NT2/D1 (cell line): ENCODE measurements at regions not wholly inside any gene's neighbourhood (a gene's known extent, or its start where the extent isn't known, plus 50 kb on each side); places are given as distances from the start of the nearest gene placed in this dataset.

ENCODE experiments used
- SUZ12 ChIP-seq: IDR thresholded peaks from 2 replicates; pipeline ENCODE4 v1.6.1; 2011; ENCODE audit not compliant: insufficient read length, insufficient read depth; ENCODE audit errors: extremely low read depth
- YY1 ChIP-seq: IDR thresholded peaks from 2 replicates; pipeline ENCODE4 v1.6.1; 2011; ENCODE audit not compliant: insufficient read length, insufficient read depth

DNA sequence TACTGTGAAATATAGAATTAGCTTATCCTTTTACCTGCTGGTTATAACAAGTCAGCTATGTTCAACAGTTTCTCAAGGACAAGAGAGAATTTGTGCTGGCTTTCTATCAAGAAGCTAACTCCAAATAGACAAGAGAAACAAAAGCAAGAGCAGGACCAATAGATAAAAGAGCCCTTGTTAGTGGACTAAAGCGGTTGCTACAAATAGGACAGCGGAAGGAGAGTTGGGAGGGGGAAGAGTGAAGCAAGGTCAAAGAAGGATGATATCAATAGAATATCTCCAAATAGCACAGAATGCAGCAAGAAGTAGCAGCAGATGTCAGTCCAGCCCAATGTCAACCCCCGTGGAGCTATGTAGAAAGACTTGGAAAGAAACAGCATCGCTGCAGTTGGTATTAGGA, 53.0 kb upstream of the AKT3 start:
- TF ChIP-seq SUZ12 (no peak), YY1 (no peak)
